ENCODE measurements at regions not wholly inside any gene's neighbourhood (a gene's known extent, or its start where the extent isn't known, plus 50 kb on each side); places are given as distances from the start of the nearest gene placed in this dataset.
"Not testable (repeated sequence)": the region's sequence is repeated elsewhere in the genome, so short reads cannot be mapped to it uniquely, and the experiment has no call there.

GRCh38 chr15:30735884-30736564, 110.1 kb downstream of the ARHGAP11B start:
- DNase-seq (ENCODE audit: low spot score); H3K27ac ChIP-seq; POLR2A ChIA-PET (ENCODE audit: low non-redundant PET); CTCF ChIA-PET: not testable (repeated sequence)

GRCh38 chr15:30742796-30743195, 116.9 kb downstream of the ARHGAP11B start:
- CTCF ChIA-PET; DNase-seq (ENCODE audit: low spot score); POLR2A ChIA-PET (ENCODE audit: low non-redundant PET); H3K27ac ChIP-seq: not testable (repeated sequence)

- DNase-seq (ENCODE audit: low spot score); H3K27ac ChIP-seq; CTCF ChIA-PET; POLR2A ChIA-PET (ENCODE audit: low non-redundant PET): not testable (repeated sequence)
Observed at GRCh38 chr15:30749048-30749447, 123.1 kb downstream of the ARHGAP11B start.

- POLR2A ChIA-PET (ENCODE audit: low non-redundant PET); DNase-seq (ENCODE audit: low spot score); CTCF ChIA-PET; H3K27ac ChIP-seq: not testable (repeated sequence)
Observed at GRCh38 chr15:30755036-30755687, 129.2 kb downstream of the ARHGAP11B start.

- H3K27ac ChIP-seq; DNase-seq (ENCODE audit: low spot score); POLR2A ChIA-PET (ENCODE audit: low non-redundant PET); CTCF ChIA-PET: not testable (repeated sequence)
Observed at GRCh38 chr15:30760633-30761032, 134.7 kb downstream of the ARHGAP11B start.

- CTCF ChIA-PET; H3K27ac ChIP-seq; DNase-seq (ENCODE audit: low spot score); POLR2A ChIA-PET (ENCODE audit: low non-redundant PET): not testable (repeated sequence)
Observed at GRCh38 chr15:30761365-30761764, 135.4 kb downstream of the ARHGAP11B start.

GRCh38 chr15:30769390-30770124, 134.2 kb upstream of the FAN1 start:
- H3K27ac ChIP-seq; DNase-seq (ENCODE audit: low spot score); CTCF ChIA-PET; POLR2A ChIA-PET (ENCODE audit: low non-redundant PET): not testable (repeated sequence)

- DNase-seq (ENCODE audit: low spot score), result no peak
- ChIA-PET POLR2A (ENCODE audit: low non-redundant PET) (no interaction called here), CTCF (no interaction called here)
- no peak for TF ChIP-seq CTCF (conservative IDR thresholded peaks at IDR 0.05; ENCODE audit: low read depth)
- no peak overlapping the region for H3K27ac ChIP-seq
Observed at GRCh38 chr15:30770759-30771158, 133.0 kb upstream of the FAN1 start.

GRCh38 chr15:30783019-30783418, 120.7 kb upstream of the FAN1 start:
- no peak overlapping the region for H3K27ac ChIP-seq

More at GRCh38 chr15:30783019-30783418, 120.7 kb upstream of the FAN1 start:
- CTCF ChIA-PET, result interaction anchor here (0.6 to 0.7 kb wide), 2 partner anchors 76 to 201 kb away, joined by 3 to 5 read pairs; no protein-coding TSS in a partner anchor
- TF ChIP-seq CTCF (conservative IDR thresholded peaks at IDR 0.05; ENCODE audit: low read depth), result no peak
- POLR2A ChIA-PET (ENCODE audit: low non-redundant PET), result no interaction called here
- DNase-seq (ENCODE audit: low spot score), result no peak
